HCT116 (cell line): ENCODE measurements at regions not wholly inside any gene's neighbourhood (a gene's known extent, or its start where the extent isn't known, plus 50 kb on each side); places are given as distances from the start of the nearest gene placed in this dataset.

Source experiments
- ATAC-seq: fragments of 200-7000 bp; cut with Tn5 transposase; 2 replicates; pipeline ENCODE4 v1.9.1; 2020; ENCODE audit warnings: mild to moderate bottlenecking, moderate library complexity
- BruUV-seq: library from RNA; stranded (reverse); fragments of 400-500 nt; replicated peaks from 2 replicates; lab custom pipeline; 2021; lab: Mats Ljungman, UMichigan
- CTCF ChIA-PET: fragments of 300-600 bp; sonication (Branson Sonifier 250); formaldehyde crosslinking; loops from one replicate; lab custom pipeline; 2021; ENCODE audit warnings: antibody characterized with exemption; lab: Charles Lee
- POLR2A ChIA-PET: fragments of 300-600, 350-600 bp; sonication (Branson Sonifier 250); formaldehyde crosslinking; loops from one replicate; lab custom pipeline; 2021; ENCODE audit warnings: antibody characterized with exemption; lab: Charles Lee
- RAD21 ChIA-PET, 2 experiments: fragments of 300-600 bp; sonication (Branson Sonifier 250); formaldehyde crosslinking; loops; one replicate each; lab custom pipeline; 2023; ENCODE audit warnings: low total read pairs in 2 of 2; ENCODE audit not compliant: uncharacterized antibody in 2 of 2, unreplicated experiment in 2 of 2, low non-redundant PET in 1 of 2; lab: Charles Lee
- DNase-seq: peaks from one replicate; pipeline ENCODE4 v3.0.0-alpha.2; 2010; ENCODE audit warnings: low read depth, low spot score
- H2AFZ ChIP-seq: fragments of 200-600 bp; shearing (Covaris generic), sonication (generic); 2 replicates; pipeline ENCODE4 v1.6.1; 2017; ENCODE audit warnings: low read depth, mixed run types, mixed read lengths, antibody characterized with exemption, low read length; ENCODE audit not compliant: poor library complexity, severe bottlenecking
- H3K27ac ChIP-seq: 2 replicates; pipeline ENCODE4 v1.5.1; 2012; ENCODE audit warnings: low read depth, low read length
- H3K27me3 ChIP-seq: fragments of 200-600 bp; sonication (generic); 2 replicates; pipeline ENCODE4 v1.6.1; 2016; ENCODE audit warnings: mixed run types, low read length, mixed read lengths; ENCODE audit not compliant: insufficient read depth
- H3K36me3 ChIP-seq, 2 experiments: fragments of 200-500 bp in 1 of 2; fragments of 200-600 bp in 1 of 2; sonication (Bioruptor generic) in 1 of 2; sonication (generic) in 1 of 2; 2 replicates each; pipeline versions ENCODE4 v1.5.1 to v1.6.1; 2014 to 2016; ENCODE audit warnings: low read length in 2 of 2, inconsistent platforms in 1 of 2, mixed read lengths in 1 of 2, mixed run types in 1 of 2; ENCODE audit not compliant: insufficient read depth in 2 of 2, control insufficient read depth in 1 of 2
- H3K4me1 ChIP-seq, 2 experiments: fragments of 200-600 bp in 1 of 2; sonication (generic) in 1 of 2; 2 replicates each; pipeline versions ENCODE4 v1.5.1 to v1.6.1; 2012 to 2017; ENCODE audit warnings: low read length in 2 of 2, inconsistent platforms in 1 of 2, mild to moderate bottlenecking in 1 of 2, mixed read lengths in 1 of 2, mixed run types in 1 of 2, moderate library complexity in 1 of 2; ENCODE audit not compliant: insufficient read depth in 2 of 2, control insufficient read depth in 1 of 2
- H3K4me2 ChIP-seq: fragments of 200-600 bp; sonication (generic); 2 replicates; pipeline ENCODE4 v1.6.1; 2017; ENCODE audit warnings: mixed run types, low read length, mixed read lengths
- H3K4me3 ChIP-seq, 2 experiments: fragments of 200-600 bp in 1 of 2; sonication (generic) in 1 of 2; replicated peaks in 1 of 2; 2 replicates each; pipeline ENCODE4 v1.5.1; 2011 to 2016; ENCODE audit warnings: low read length in 2 of 2, control low read depth in 1 of 2, low read depth in 1 of 2, mild to moderate bottlenecking in 1 of 2, mixed read lengths in 1 of 2, mixed run types in 1 of 2
- H3K79me2 ChIP-seq: fragments of 200-600 bp; sonication (generic); 2 replicates; pipeline ENCODE4 v1.6.1; 2017; ENCODE audit warnings: mild to moderate bottlenecking, mixed run types, low read length, moderate library complexity, mixed read lengths; ENCODE audit not compliant: insufficient read depth
- H3K9ac ChIP-seq: fragments of 200-600 bp; sonication (generic); 2 replicates; pipeline ENCODE4 v1.6.1; 2016; ENCODE audit warnings: low read length, mixed read lengths
- H3K9me2 ChIP-seq: fragments of 200-600 bp; sonication (generic), shearing (Covaris generic); 2 replicates; pipeline ENCODE4 v1.6.1; 2017; ENCODE audit warnings: mixed run types, mild to moderate bottlenecking, moderate library complexity; ENCODE audit not compliant: insufficient read depth
- H3K9me3 ChIP-seq, 2 experiments: fragments of 200-500 bp in 1 of 2; fragments of 200-600 bp in 1 of 2; sonication (Bioruptor generic) in 1 of 2; sonication (generic) in 1 of 2; 2 replicates each; pipeline ENCODE4 v1.6.1; 2014 to 2017; ENCODE audit warnings: low read length in 2 of 2, mixed read lengths in 2 of 2, inconsistent platforms in 1 of 2, low read depth in 1 of 2, mild to moderate bottlenecking in 1 of 2, mixed run types in 1 of 2, moderate library complexity in 1 of 2; ENCODE audit not compliant: control insufficient read depth in 1 of 2, insufficient read depth in 1 of 2
- H4K20me1 ChIP-seq: fragments of 200-600 bp; sonication (generic), shearing (Covaris generic); 2 replicates; pipeline ENCODE4 v1.6.1; 2017; ENCODE audit warnings: mixed run types, mild to moderate bottlenecking, moderate library complexity; ENCODE audit not compliant: insufficient read depth
- CEBPB ChIP-seq: IDR thresholded peaks from 2 replicates; pipeline ENCODE4 v1.6.1; 2012; ENCODE audit warnings: low read depth
- EGR1 ChIP-seq: IDR thresholded peaks from 2 replicates; pipeline ENCODE4 v1.6.1; 2012; ENCODE audit warnings: low read depth
- EZH2 ChIP-seq: fragments of 200-600 bp; sonication (generic); IDR thresholded peaks from 2 replicates; pipeline ENCODE4 v1.6.1; 2017; ENCODE audit warnings: antibody characterized with exemption, mixed run types
- EZH2phosphoT487 ChIP-seq: fragments of 200-600 bp; IDR thresholded peaks from 2 replicates; pipeline ENCODE4 v1.6.1; 2018; ENCODE audit warnings: antibody characterized with exemption, borderline replicate concordance
- FOSL1 ChIP-seq: IDR thresholded peaks from 2 replicates; pipeline ENCODE4 v1.6.1; 2012; ENCODE audit warnings: low read depth
- POLR2AphosphoS5 ChIP-seq: IDR thresholded peaks from 2 replicates; pipeline ENCODE4 v1.6.1; 2011; ENCODE audit warnings: mild to moderate bottlenecking, low read depth, low read length, moderate library complexity
- RAD21 ChIP-seq: IDR thresholded peaks from 2 replicates; pipeline ENCODE4 v1.6.1; 2012; ENCODE audit warnings: low read depth, mild to moderate bottlenecking
- SP1 ChIP-seq: IDR thresholded peaks from 2 replicates; pipeline ENCODE4 v1.6.1; 2012; ENCODE audit warnings: low read depth
- SRF ChIP-seq: IDR thresholded peaks from 2 replicates; pipeline ENCODE4 v1.6.1; 2012; ENCODE audit warnings: low read depth
- ZNF274 ChIP-seq: fragments of 200-500 bp; sonication (Bioruptor generic); IDR thresholded peaks from 2 replicates; pipeline ENCODE4 v1.6.1; 2014; ENCODE audit warnings: mild to moderate bottlenecking, low read depth, low read length, inconsistent platforms
- intact Hi-C: fragments of 100-400 bp; cut with micrococcal nuclease; formaldehyde crosslinking; loops from 2 replicates; pipeline ENCODE4 v1.10.0; 2022
- TF ChIP-seq, protein P1 (sequence below), 3 experiments: fragments of 200-600 bp in 1 of 3; sonication (generic) in 1 of 3; IDR thresholded peaks in 2 of 3; conservative IDR thresholded peaks in 1 of 3; 2 replicates each; pipeline ENCODE4 v1.5.1; 2012 to 2017; ENCODE audit warnings: low read depth in 2 of 3, low read length in 2 of 3, antibody characterized with exemption in 1 of 3, borderline replicate concordance in 1 of 3, control low read depth in 1 of 3, mild to moderate bottlenecking in 1 of 3, mixed read lengths in 1 of 3, mixed run types in 1 of 3, moderate library complexity in 1 of 3; ENCODE audit not compliant: insufficient read depth in 1 of 3
- TF ChIP-seq, protein P2 (sequence below): IDR thresholded peaks from 2 replicates; pipeline ENCODE4 v1.6.1; 2012
- TF ChIP-seq, protein P3 (sequence below): IDR thresholded peaks from 2 replicates; pipeline ENCODE4 v1.6.1; 2012; ENCODE audit warnings: low read depth

DNA sequence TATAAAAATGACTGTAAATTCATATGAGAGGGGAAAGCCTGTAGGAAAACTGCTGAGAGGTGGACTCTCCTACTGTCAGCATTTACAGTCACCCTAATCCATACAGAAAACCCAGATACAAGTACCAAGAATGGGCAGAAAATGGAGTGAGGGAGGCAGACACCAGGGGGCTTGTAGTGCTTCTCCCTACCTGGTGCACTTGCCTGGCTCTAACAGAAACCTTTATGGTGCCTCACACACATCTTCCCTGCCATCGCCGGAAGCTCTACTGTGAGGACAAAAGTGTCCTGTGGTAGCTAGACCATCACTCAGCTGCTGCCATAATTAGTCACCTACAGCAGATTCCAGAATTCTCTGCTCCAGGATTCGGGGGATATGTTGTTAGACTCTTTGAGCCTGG, 441.3 kb downstream of the TFAP2B start:
- no peak for DNase-seq
- Histone ChIP-seq H3K4me2 (no peak overlapping the region), H3K9me2 (no peaks in the 10 kb centered on the region), H3K9me3 (peaks cover 4 to 13% of the 10 kb centered on the region in 2 experiments; a peak in 2 of 4 replicates), H3K9ac (no peak overlapping the region), H3K36me3 (no peaks in the 10 kb centered on the region), H3K4me3 (no peak overlapping the region), H3K27me3 (no peaks in the 10 kb centered on the region), H3K79me2 (no peaks in the 10 kb centered on the region), H3K27ac (no peak overlapping the region), H3K4me1 (no peaks in the 10 kb centered on the region)
- intact Hi-C loops = no loop called here
- ChIA-PET CTCF (no interaction called here), RAD21 (no interaction called here)
- no TSS peak for BruUV-seq
- TF ChIP-seq RAD21 = no peak
- TF ChIP-seq, protein P1, sequence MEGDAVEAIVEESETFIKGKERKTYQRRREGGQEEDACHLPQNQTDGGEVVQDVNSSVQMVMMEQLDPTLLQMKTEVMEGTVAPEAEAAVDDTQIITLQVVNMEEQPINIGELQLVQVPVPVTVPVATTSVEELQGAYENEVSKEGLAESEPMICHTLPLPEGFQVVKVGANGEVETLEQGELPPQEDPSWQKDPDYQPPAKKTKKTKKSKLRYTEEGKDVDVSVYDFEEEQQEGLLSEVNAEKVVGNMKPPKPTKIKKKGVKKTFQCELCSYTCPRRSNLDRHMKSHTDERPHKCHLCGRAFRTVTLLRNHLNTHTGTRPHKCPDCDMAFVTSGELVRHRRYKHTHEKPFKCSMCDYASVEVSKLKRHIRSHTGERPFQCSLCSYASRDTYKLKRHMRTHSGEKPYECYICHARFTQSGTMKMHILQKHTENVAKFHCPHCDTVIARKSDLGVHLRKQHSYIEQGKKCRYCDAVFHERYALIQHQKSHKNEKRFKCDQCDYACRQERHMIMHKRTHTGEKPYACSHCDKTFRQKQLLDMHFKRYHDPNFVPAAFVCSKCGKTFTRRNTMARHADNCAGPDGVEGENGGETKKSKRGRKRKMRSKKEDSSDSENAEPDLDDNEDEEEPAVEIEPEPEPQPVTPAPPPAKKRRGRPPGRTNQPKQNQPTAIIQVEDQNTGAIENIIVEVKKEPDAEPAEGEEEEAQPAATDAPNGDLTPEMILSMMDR (IDR thresholded peaks at IDR 0.05 in 2 of 3, conservative IDR thresholded peaks at IDR 0.05 in 1 of 3; ENCODE audit: borderline replicate concordance in 1 of 3, insufficient read depth in 1 of 3, low read depth in 2 of 3, low read length in 2 of 3) = no peak
- TF ChIP-seq EZH2phosphoT487 = no peak
- TF ChIP-seq FOSL1 = no peak
- no peak for TF ChIP-seq SRF
- TF ChIP-seq, protein P2, sequence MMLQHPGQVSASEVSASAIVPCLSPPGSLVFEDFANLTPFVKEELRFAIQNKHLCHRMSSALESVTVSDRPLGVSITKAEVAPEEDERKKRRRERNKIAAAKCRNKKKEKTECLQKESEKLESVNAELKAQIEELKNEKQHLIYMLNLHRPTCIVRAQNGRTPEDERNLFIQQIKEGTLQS = no peak
- no peak for TF ChIP-seq ZNF274
- TF ChIP-seq CEBPB = no peak
- TF ChIP-seq POLR2AphosphoS5 = no peak
- no peak for TF ChIP-seq SP1
- TF ChIP-seq EZH2 = no peak
- TF ChIP-seq EGR1 = no peak
- TF ChIP-seq, protein P3, sequence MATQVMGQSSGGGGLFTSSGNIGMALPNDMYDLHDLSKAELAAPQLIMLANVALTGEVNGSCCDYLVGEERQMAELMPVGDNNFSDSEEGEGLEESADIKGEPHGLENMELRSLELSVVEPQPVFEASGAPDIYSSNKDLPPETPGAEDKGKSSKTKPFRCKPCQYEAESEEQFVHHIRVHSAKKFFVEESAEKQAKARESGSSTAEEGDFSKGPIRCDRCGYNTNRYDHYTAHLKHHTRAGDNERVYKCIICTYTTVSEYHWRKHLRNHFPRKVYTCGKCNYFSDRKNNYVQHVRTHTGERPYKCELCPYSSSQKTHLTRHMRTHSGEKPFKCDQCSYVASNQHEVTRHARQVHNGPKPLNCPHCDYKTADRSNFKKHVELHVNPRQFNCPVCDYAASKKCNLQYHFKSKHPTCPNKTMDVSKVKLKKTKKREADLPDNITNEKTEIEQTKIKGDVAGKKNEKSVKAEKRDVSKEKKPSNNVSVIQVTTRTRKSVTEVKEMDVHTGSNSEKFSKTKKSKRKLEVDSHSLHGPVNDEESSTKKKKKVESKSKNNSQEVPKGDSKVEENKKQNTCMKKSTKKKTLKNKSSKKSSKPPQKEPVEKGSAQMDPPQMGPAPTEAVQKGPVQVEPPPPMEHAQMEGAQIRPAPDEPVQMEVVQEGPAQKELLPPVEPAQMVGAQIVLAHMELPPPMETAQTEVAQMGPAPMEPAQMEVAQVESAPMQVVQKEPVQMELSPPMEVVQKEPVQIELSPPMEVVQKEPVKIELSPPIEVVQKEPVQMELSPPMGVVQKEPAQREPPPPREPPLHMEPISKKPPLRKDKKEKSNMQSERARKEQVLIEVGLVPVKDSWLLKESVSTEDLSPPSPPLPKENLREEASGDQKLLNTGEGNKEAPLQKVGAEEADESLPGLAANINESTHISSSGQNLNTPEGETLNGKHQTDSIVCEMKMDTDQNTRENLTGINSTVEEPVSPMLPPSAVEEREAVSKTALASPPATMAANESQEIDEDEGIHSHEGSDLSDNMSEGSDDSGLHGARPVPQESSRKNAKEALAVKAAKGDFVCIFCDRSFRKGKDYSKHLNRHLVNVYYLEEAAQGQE = no peak
- TF ChIP-seq, all 23 proteins: peak for 0
- no peak for ATAC-seq
- Histone ChIP-seq H2AFZ (no peak overlapping the region), H4K20me1 (no peaks in the 10 kb centered on the region)
- POLR2A ChIA-PET = no interaction called here
